A673 (cell line): ENCODE measurements at regions not wholly inside any gene's neighbourhood (a gene's known extent, or its start where the extent isn't known, plus 50 kb on each side); places are given as distances from the start of the nearest gene placed in this dataset.

Experiments
- BruUV-seq: library from RNA; stranded (reverse); fragments of 400-500 nt; replicated peaks from 2 replicates; lab custom pipeline; 2021; lab: Mats Ljungman, UMichigan
- CTCF ChIA-PET: fragments of 300-600 bp; sonication (Branson Sonifier 250); formaldehyde crosslinking; loops from one replicate; lab custom pipeline; 2022; ENCODE audit warnings: antibody characterized with exemption; lab: Charles Lee
- POLR2A ChIA-PET: fragments of 300-600 bp; sonication (Branson Sonifier 250); formaldehyde crosslinking; loops from one replicate; lab custom pipeline; 2022; ENCODE audit warnings: antibody characterized with exemption; ENCODE audit not compliant: low non-redundant PET; lab: Charles Lee
- DNase-seq: peaks from one replicate; pipeline ENCODE4 v3.0.0-alpha.2; 2015; ENCODE audit warnings: low spot score
- H3K27ac ChIP-seq: fragments of 200-600 bp; sonication (generic); 2 replicates; pipeline ENCODE4 v1.5.1; 2016; ENCODE audit warnings: mixed run types, low read depth, mild to moderate bottlenecking, mixed read lengths, antibody characterized with exemption, low read length; ENCODE audit not compliant: poor library complexity, severe bottlenecking
- H3K27me3 ChIP-seq: fragments of 200-600 bp; sonication (generic); replicated peaks from 2 replicates; pipeline ENCODE4 v1.6.1; 2017; ENCODE audit warnings: mixed run types, low read depth, mild to moderate bottlenecking, mixed read lengths, antibody characterized with exemption, low read length; ENCODE audit not compliant: insufficient read depth, poor library complexity
- H3K36me3 ChIP-seq: fragments of 200-600 bp; sonication (generic); 2 replicates; pipeline ENCODE4 v1.6.1; 2016; ENCODE audit warnings: mixed run types, mild to moderate bottlenecking, mixed read lengths, antibody characterized with exemption, low read length; ENCODE audit not compliant: insufficient read depth, poor library complexity, severe bottlenecking
- H3K4me1 ChIP-seq: fragments of 200-600 bp; sonication (generic); 2 replicates; pipeline ENCODE4 v1.6.1; 2017; ENCODE audit warnings: mixed run types, mild to moderate bottlenecking, mixed read lengths, antibody characterized with exemption, low read length; ENCODE audit not compliant: insufficient read depth, poor library complexity, severe bottlenecking
- H3K4me3 ChIP-seq: fragments of 200-600 bp; sonication (generic); 2 replicates; pipeline ENCODE4 v1.5.1; 2016; ENCODE audit warnings: low read depth, mixed run types, mild to moderate bottlenecking, mixed read lengths, low read length; ENCODE audit not compliant: poor library complexity, severe bottlenecking
- H3K9me3 ChIP-seq: fragments of 200-600 bp; sonication (generic); 2 replicates; pipeline ENCODE4 v1.6.1; 2016; ENCODE audit warnings: mixed run types, low read depth, mild to moderate bottlenecking, mixed read lengths, antibody characterized with exemption, low read length; ENCODE audit not compliant: poor library complexity, severe bottlenecking
- CTCF ChIP-seq: fragments of 300-800, 200-600 bp; sonication (generic); conservative IDR thresholded peaks from 2 replicates; pipeline ENCODE4 v1.5.1; 2017; ENCODE audit warnings: low read depth, mild to moderate bottlenecking, antibody characterized with exemption, low read length, moderate library complexity, mixed read lengths
- EZH2 ChIP-seq: fragments of 200-600 bp; sonication (generic); IDR thresholded peaks from 2 replicates; pipeline ENCODE4 v1.6.1; 2017; ENCODE audit warnings: borderline replicate concordance, low read depth, mild to moderate bottlenecking, mixed read lengths, antibody characterized with exemption, low read length; ENCODE audit not compliant: poor library complexity, severe bottlenecking
- intact Hi-C: fragments of 100-400 bp; cut with micrococcal nuclease; formaldehyde crosslinking; loops from one replicate; pipeline ENCODE4 v1.10.0; 2022; ENCODE audit not compliant: unreplicated experiment

GRCh38 chr2:150931451-150931850 lies 330.2 kb downstream of the RBM43 start:
- Histone ChIP-seq H3K4me1 (peaks cover 6% of the 10 kb centered on the region), H3K27ac (no peak overlapping the region), H3K27me3 (no peaks in the 10 kb centered on the region), H3K36me3 (no peaks in the 10 kb centered on the region), H3K4me3 (no peak overlapping the region), H3K9me3 (no peaks in the 10 kb centered on the region)
- ChIA-PET POLR2A (no interaction called here), CTCF (no interaction called here)
- no peak for DNase-seq
- no peak for TF ChIP-seq CTCF
- no peak for TF ChIP-seq EZH2
- intact Hi-C loops = no loop called here
- BruUV-seq = no TSS peak

DNA sequence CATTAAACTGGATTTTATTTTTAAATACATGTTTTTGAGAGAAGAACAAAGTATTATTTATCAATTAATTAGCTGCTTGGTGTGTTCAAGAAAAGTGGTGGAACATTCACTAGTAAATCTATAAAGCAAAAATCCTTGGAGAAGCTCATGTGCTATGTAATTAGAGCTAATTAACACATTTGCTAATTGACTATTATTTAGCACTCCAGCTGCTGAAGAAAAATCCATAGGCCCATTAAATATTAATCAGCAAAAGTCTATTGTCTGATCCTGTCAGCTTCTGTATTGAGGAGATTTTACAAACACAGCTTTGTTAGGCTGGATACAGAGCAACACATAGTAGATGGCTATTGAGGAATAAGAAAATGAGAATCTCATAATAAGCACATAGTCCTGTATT lies 336.1 kb downstream of the RBM43 start:
- BruUV-seq = no TSS peak
- CTCF ChIA-PET = no interaction called here
- POLR2A ChIA-PET = no interaction called here

DNA sequence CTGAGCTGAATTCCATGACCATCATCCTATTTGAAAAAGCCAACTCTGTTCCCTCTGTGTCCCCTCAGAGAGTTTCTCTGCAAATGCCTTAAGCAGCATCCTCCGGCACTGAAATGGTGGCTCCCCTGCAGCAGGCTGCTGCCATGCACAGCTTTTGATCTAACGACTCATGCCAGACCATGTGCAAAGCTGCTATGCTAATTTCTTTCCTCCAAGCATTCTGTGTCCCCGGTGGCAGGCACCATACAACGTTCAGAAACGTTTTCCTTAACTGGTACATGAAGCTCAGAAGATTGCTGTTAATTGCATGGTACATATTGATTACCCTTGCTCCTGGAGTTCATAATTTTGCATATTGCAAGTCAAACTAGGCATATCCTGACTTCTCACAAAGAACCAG lies 336.8 kb downstream of the RBM43 start:
- CTCF ChIA-PET = no interaction called here
- no peak overlapping the region for H3K27ac ChIP-seq
- DNase-seq = no peak
- intact Hi-C loops = no loop called here
- no peaks in the 10 kb centered on the region for H3K4me1 ChIP-seq
- H3K4me3 ChIP-seq = no peak overlapping the region
- TF ChIP-seq EZH2 = no peak
- no peak for TF ChIP-seq CTCF
- POLR2A ChIA-PET = no interaction called here
- H3K36me3 ChIP-seq = no peaks in the 10 kb centered on the region
- no TSS peak for BruUV-seq
- H3K9me3 ChIP-seq = no peaks in the 10 kb centered on the region
- H3K27me3 ChIP-seq = no peaks in the 10 kb centered on the region

More for the DNA sequence above, 336.1 kb downstream of the RBM43 start:
- Histone ChIP-seq H3K4me1 (no peaks in the 10 kb centered on the region), H3K27ac (no peak overlapping the region), H3K9me3 (no peaks in the 10 kb centered on the region), H3K4me3 (no peak overlapping the region), H3K36me3 (no peaks in the 10 kb centered on the region), H3K27me3 (no peaks in the 10 kb centered on the region)
- intact Hi-C loops = no loop called here
- TF ChIP-seq EZH2 (no peak), CTCF (no peak)
- no peak for DNase-seq
